Keratinocyte (primary cell): ENCODE measurements at regions not wholly inside any gene's neighbourhood (a gene's known extent, or its start where the extent isn't known, plus 50 kb on each side); places are given as distances from the start of the nearest gene placed in this dataset.

Experiments
- DNase-seq: peaks from one replicate; pipeline ENCODE4 v3.0.0-alpha.2; 2011; ENCODE audit warnings: low read depth, missing footprints, low spot score
- FAIRE-seq: peaks from 2 replicates; lab custom pipeline; 2011; peaks lifted over from hg19 to GRCh38; lab: Jason Lieb, UNC
- H2AFZ ChIP-seq: 2 replicates; pipeline ENCODE4 v1.6.0; 2012; ENCODE audit warnings: low read length, control low read depth, inconsistent platforms; ENCODE audit not compliant: control insufficient read depth
- H3K27ac ChIP-seq: 2 replicates; pipeline ENCODE4 v1.5.1; 2011; ENCODE audit warnings: low read length; ENCODE audit not compliant: control insufficient read depth, insufficient read depth
- H3K27me3 ChIP-seq: 3 replicates; pipeline ENCODE4 v1.6.0; 2011; ENCODE audit warnings: low read length; ENCODE audit not compliant: control insufficient read depth, insufficient read depth; ENCODE audit errors: extremely low read depth
- H3K36me3 ChIP-seq, 2 experiments: 2 replicates in 1 of 2; 3 replicates in 1 of 2; pipeline ENCODE4 v1.5.1; 2011; ENCODE audit warnings: low read length in 2 of 2, mild to moderate bottlenecking in 1 of 2; ENCODE audit not compliant: control insufficient read depth in 2 of 2, insufficient read depth in 2 of 2; ENCODE audit errors: extremely low read depth in 1 of 2
- H3K4me1 ChIP-seq: 3 replicates; pipeline ENCODE4 v1.5.1; 2011; ENCODE audit warnings: low read length; ENCODE audit not compliant: control insufficient read depth, insufficient read depth; ENCODE audit errors: extremely low read depth
- H3K4me2 ChIP-seq: 3 replicates; pipeline ENCODE4 v1.6.0; 2011; ENCODE audit warnings: low read depth, low read length; ENCODE audit not compliant: control insufficient read depth, insufficient read depth; ENCODE audit errors: extremely low read depth
- H3K4me3 ChIP-seq, 3 experiments: fragments of 200-600 bp in 1 of 3; sonication (generic) in 1 of 3; 2 replicates in 2 of 3; 3 replicates in 1 of 3; pipeline ENCODE4 v1.5.1; 2011 to 2016; ENCODE audit warnings: low read length in 3 of 3, mild to moderate bottlenecking in 3 of 3, control low read depth in 2 of 3, inconsistent platforms in 1 of 3, low read depth in 1 of 3, mixed read lengths in 1 of 3, mixed run types in 1 of 3, moderate library complexity in 1 of 3; ENCODE audit not compliant: control insufficient read depth in 2 of 3, insufficient read depth in 2 of 3; ENCODE audit errors: extremely low read depth in 1 of 3
- H3K79me2 ChIP-seq: 2 replicates; pipeline ENCODE4 v1.6.0; 2012; ENCODE audit warnings: low read length; ENCODE audit not compliant: control insufficient read depth, insufficient read depth
- H3K9ac ChIP-seq: 3 replicates; pipeline ENCODE4 v1.6.0; 2011; ENCODE audit warnings: low read length; ENCODE audit not compliant: control insufficient read depth, insufficient read depth; ENCODE audit errors: extremely low read depth
- H3K9me1 ChIP-seq: 3 replicates; pipeline ENCODE4 v1.6.0; 2011; ENCODE audit warnings: low read length; ENCODE audit not compliant: control insufficient read depth, insufficient read depth; ENCODE audit errors: extremely low read depth
- H3K9me3 ChIP-seq: 2 replicates; pipeline ENCODE4 v1.5.1; 2012; ENCODE audit warnings: low read depth, low read length; ENCODE audit not compliant: control insufficient read depth
- H4K20me1 ChIP-seq: 3 replicates; pipeline ENCODE4 v1.6.0; 2011; ENCODE audit warnings: low read length; ENCODE audit not compliant: control insufficient read depth, insufficient read depth; ENCODE audit errors: extremely low read depth
- EZH2 ChIP-seq: IDR thresholded peaks from one replicate; pipeline ENCODE4 v1.6.1; 2012; ENCODE audit warnings: inconsistent platforms, mild to moderate bottlenecking, low read length, moderate library complexity
- dilution Hi-C: fragments of 300-500 bp; cut with MboI; formaldehyde crosslinking; loops from one replicate; pipeline ENCODE4 v1.7.0; 2020; ENCODE audit warnings: low sequenced_read_pairs; ENCODE audit not compliant: extremely low pct_ligation_motif_present
- TF ChIP-seq, protein P1 (sequence below), 3 experiments: IDR thresholded peaks in 1 of 3; conservative IDR thresholded peaks in 1 of 3; optimal IDR thresholded peaks in 1 of 3; 2 replicates in 2 of 3; 3 replicates in 1 of 3; pipeline versions ENCODE3 to v1.5.1; 2011; ENCODE audit warnings: low read length in 3 of 3, mild to moderate bottlenecking in 3 of 3, moderate library complexity in 2 of 3, control low read depth in 1 of 3, inconsistent platforms in 1 of 3; ENCODE audit not compliant: insufficient read depth in 2 of 3; ENCODE audit errors: extremely low read depth in 1 of 3

DNA sequence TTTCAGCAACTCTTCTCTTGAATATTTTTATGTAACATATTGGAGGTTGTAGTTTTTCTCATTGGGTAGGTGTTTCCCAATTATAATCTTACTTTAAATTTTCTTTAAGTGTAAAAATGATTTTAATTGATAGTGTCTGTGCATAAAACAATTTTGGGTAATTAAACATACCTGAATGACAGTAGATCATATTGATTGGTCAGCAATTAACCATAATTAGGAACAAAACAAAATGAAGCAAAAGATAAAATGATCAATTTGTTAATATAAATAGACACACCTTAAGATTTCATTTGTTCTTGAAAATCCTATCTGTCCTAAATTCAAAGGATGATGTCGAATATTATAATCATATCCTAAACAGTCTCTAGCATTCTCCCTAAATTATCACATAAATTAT lies 468.3 kb downstream of the PDZRN4 start:
- H3K27me3 ChIP-seq: no peaks in the 10 kb centered on the region
- dilution Hi-C loops: no loop called here
- TF ChIP-seq EZH2: no peak
- TF ChIP-seq, protein P1, sequence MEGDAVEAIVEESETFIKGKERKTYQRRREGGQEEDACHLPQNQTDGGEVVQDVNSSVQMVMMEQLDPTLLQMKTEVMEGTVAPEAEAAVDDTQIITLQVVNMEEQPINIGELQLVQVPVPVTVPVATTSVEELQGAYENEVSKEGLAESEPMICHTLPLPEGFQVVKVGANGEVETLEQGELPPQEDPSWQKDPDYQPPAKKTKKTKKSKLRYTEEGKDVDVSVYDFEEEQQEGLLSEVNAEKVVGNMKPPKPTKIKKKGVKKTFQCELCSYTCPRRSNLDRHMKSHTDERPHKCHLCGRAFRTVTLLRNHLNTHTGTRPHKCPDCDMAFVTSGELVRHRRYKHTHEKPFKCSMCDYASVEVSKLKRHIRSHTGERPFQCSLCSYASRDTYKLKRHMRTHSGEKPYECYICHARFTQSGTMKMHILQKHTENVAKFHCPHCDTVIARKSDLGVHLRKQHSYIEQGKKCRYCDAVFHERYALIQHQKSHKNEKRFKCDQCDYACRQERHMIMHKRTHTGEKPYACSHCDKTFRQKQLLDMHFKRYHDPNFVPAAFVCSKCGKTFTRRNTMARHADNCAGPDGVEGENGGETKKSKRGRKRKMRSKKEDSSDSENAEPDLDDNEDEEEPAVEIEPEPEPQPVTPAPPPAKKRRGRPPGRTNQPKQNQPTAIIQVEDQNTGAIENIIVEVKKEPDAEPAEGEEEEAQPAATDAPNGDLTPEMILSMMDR (optimal IDR thresholded peaks at IDR 0.05 in 1 of 3, IDR thresholded peaks at IDR 0.05 in 1 of 3, conservative IDR thresholded peaks at IDR 0.05 in 1 of 3; ENCODE audit: extremely low read depth in 1 of 3, insufficient read depth in 2 of 3, low read length in 3 of 3): no peak
- DNase-seq (no peak), FAIRE-seq (no peak)
- no peak overlapping the region for H3K4me3 ChIP-seq
- H3K4me2 ChIP-seq: no peak overlapping the region
- H3K4me1 ChIP-seq: no peaks in the 10 kb centered on the region
- no peak overlapping the region for H3K9ac ChIP-seq
- no peaks in the 10 kb centered on the region for H4K20me1 ChIP-seq
- H3K27ac ChIP-seq: no peak overlapping the region
- H3K9me1 ChIP-seq: no peaks in the 10 kb centered on the region
- no peaks in the 10 kb centered on the region for H3K79me2 ChIP-seq
- no peak overlapping the region for H2AFZ ChIP-seq
- no peaks in the 10 kb centered on the region for H3K36me3 ChIP-seq
- no peaks in the 10 kb centered on the region for H3K9me3 ChIP-seq

- no peaks in the 10 kb centered on the region for H3K9me1 ChIP-seq
- H3K36me3 ChIP-seq: no peaks in the 10 kb centered on the region
- H3K4me1 ChIP-seq: no peaks in the 10 kb centered on the region
- H4K20me1 ChIP-seq: no peaks in the 10 kb centered on the region
- H3K4me3 ChIP-seq: no peak overlapping the region
- no peak for DNase-seq
- H3K4me2 ChIP-seq: no peak overlapping the region
- no peaks in the 10 kb centered on the region for H3K9me3 ChIP-seq
- H3K79me2 ChIP-seq: no peaks in the 10 kb centered on the region
- TF ChIP-seq, protein P1 (optimal IDR thresholded peaks at IDR 0.05 in 1 of 3, IDR thresholded peaks at IDR 0.05 in 1 of 3, conservative IDR thresholded peaks at IDR 0.05 in 1 of 3; ENCODE audit: extremely low read depth in 1 of 3, insufficient read depth in 2 of 3, low read length in 3 of 3): no peak
- no peak for TF ChIP-seq EZH2
- FAIRE-seq: no peak
- H2AFZ ChIP-seq: no peak overlapping the region
- dilution Hi-C loops: no loop called here
- H3K27ac ChIP-seq: no peak overlapping the region
- H3K27me3 ChIP-seq: no peaks in the 10 kb centered on the region
- H3K9ac ChIP-seq: no peak overlapping the region
Observed at GRCh38 chr12:41653386-41654326, 465.5 kb downstream of the PDZRN4 start.
